Ovary (tissue), 3 donors: ENCODE measurements at regions not wholly inside any gene's neighbourhood (a gene's known extent, or its start where the extent isn't known, plus 50 kb on each side); places are given as distances from the start of the nearest gene placed in this dataset.

ENCODE experiments used
- POLR2A ChIP-seq: fragments of 450-650 bp; IDR thresholded peaks from one replicate; pipeline ENCODE4 v1.6.1; 2017; ENCODE audit warnings: antibody characterized with exemption, mild to moderate bottlenecking, moderate library complexity
- TF ChIP-seq, protein P1 (sequence below), 3 donors: fragments of 450-650 bp in 2 of 3; fragments of 200-600 bp in 1 of 3; IDR thresholded peaks; one replicate each; pipeline versions ENCODE4 v1.5.1 to v1.8.0; 2016 to 2022; ENCODE audit warnings: antibody characterized with exemption in 3 of 3, mild to moderate bottlenecking in 1 of 3
- donor health status: DM: no; HTN: no; CAD: no.

DNA sequence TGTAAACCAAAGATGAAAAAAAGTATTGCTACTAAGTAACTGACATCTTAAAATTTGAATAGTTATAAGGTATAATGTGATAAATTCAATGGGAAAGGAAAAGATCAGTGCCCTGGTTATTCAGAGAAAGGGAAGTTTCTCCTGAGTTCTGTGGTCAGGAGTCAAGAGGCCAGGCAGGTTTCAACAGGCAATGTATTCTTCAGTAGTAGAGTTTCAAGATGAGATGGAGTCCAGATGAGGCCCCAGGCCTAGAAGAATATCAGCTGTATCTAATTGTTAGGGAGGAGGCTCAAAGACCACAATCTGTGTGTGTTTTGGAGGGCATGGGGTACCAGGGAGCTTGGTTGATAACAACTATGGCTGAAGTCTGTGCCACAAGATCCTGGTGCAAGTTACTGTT is 101.4 kb upstream of the DLX6 start:
- TF ChIP-seq, protein P1, sequence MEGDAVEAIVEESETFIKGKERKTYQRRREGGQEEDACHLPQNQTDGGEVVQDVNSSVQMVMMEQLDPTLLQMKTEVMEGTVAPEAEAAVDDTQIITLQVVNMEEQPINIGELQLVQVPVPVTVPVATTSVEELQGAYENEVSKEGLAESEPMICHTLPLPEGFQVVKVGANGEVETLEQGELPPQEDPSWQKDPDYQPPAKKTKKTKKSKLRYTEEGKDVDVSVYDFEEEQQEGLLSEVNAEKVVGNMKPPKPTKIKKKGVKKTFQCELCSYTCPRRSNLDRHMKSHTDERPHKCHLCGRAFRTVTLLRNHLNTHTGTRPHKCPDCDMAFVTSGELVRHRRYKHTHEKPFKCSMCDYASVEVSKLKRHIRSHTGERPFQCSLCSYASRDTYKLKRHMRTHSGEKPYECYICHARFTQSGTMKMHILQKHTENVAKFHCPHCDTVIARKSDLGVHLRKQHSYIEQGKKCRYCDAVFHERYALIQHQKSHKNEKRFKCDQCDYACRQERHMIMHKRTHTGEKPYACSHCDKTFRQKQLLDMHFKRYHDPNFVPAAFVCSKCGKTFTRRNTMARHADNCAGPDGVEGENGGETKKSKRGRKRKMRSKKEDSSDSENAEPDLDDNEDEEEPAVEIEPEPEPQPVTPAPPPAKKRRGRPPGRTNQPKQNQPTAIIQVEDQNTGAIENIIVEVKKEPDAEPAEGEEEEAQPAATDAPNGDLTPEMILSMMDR (IDR thresholded peaks at IDR 0.05): no peak
- TF ChIP-seq POLR2A: no peak
